Rectal smooth muscle tissue (tissue), 1 donor: ENCODE measurements at regions not wholly inside any gene's neighbourhood (a gene's known extent, or its start where the extent isn't known, plus 50 kb on each side); places are given as distances from the start of the nearest gene placed in this dataset.

Experiments used
- H3K27ac ChIP-seq: one replicate; pipeline ENCODE4 v1.7.0; 2013; ENCODE audit warnings: low read depth, low read length, inconsistent platforms
- H3K27me3 ChIP-seq: one replicate; pipeline ENCODE4 v1.7.0; 2013; ENCODE audit warnings: low read length; ENCODE audit not compliant: control insufficient read depth, insufficient read depth
- H3K36me3 ChIP-seq: one replicate; pipeline ENCODE4 v1.7.0; 2013; ENCODE audit warnings: low read length; ENCODE audit not compliant: control insufficient read depth, insufficient read depth
- H3K4me1 ChIP-seq: one replicate; pipeline ENCODE4 v1.7.0; 2013; ENCODE audit warnings: low read length; ENCODE audit not compliant: control insufficient read depth, insufficient read depth
- H3K4me3 ChIP-seq: one replicate; pipeline ENCODE4 v1.7.0; 2013; ENCODE audit warnings: low read length
- H3K9ac ChIP-seq: one replicate; pipeline ENCODE4 v1.7.0; 2013; ENCODE audit warnings: low read length

DNA sequence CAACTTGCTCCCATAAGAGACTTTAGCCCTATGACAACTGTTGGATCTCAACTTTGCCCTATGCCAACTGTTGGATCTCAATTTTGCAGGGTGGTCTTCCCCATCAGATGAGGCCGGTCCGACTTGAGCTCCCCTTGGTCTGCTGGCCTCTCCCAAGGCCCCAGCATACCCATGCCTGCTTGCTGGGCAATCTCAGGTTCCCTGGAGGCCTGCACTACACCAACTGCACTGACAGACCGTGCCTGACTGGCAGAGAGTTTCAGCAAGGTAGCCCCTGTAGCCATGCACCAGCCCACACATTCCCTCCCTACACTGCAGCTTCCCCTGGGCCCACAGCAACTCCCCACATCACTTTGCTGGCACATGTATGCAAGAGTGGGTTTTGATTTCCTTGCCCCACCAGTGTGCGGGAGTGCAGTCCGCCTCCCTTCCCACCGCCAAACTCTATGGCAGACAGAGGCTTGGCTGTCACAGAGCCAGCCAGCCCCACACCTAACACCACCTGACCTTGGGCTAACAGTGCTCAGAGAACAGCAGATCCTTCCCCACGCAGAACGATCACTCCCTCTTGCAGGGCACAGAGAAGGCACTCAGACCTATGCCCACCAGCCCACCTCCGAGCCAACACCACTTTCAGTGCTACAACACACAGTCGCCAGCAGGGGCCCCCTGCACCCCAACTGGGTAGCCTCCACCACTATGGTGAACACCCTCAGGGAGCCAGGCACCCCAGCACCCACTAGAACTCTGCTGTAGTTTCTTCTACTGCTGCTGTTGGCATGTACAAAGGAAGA lies 279.9 kb upstream of the COX7C start:
- no peaks in the 10 kb centered on the region for H3K4me1 ChIP-seq
- no peak overlapping the region for H3K4me3 ChIP-seq

GRCh38 chr5:86354664-86355063 lies 263.1 kb upstream of the COX7C start:
- Histone ChIP-seq H3K4me3 (no peak overlapping the region), H3K36me3 (no peaks in the 10 kb centered on the region), H3K27ac (no peak overlapping the region), H3K27me3 (no peaks in the 10 kb centered on the region), H3K9ac (no peak overlapping the region), H3K4me1 (no peaks in the 10 kb centered on the region)

More for the DNA sequence above, 279.9 kb upstream of the COX7C start:
- H3K27me3 ChIP-seq, result no peaks in the 10 kb centered on the region
- H3K36me3 ChIP-seq, result no peaks in the 10 kb centered on the region
- H3K27ac ChIP-seq, result no peak overlapping the region
- no peak overlapping the region for H3K9ac ChIP-seq

- Histone ChIP-seq H3K27me3 (no peaks in the 10 kb centered on the region), H3K27ac (no peak overlapping the region), H3K4me3 (no peak overlapping the region), H3K9ac (no peak overlapping the region), H3K36me3 (no peaks in the 10 kb centered on the region), H3K4me1 (no peaks in the 10 kb centered on the region)
These were observed 256.9 kb upstream of the COX7C start for GRCh38 chr5:86360801-86361200.

GRCh38 chr5:86371061-86371460 lies 246.7 kb upstream of the COX7C start:
- H3K36me3 ChIP-seq, result no peaks in the 10 kb centered on the region
- no peak overlapping the region for H3K27ac ChIP-seq
- no peak overlapping the region for H3K9ac ChIP-seq
- H3K27me3 ChIP-seq, result no peaks in the 10 kb centered on the region
- H3K4me1 ChIP-seq, result no peaks in the 10 kb centered on the region
- no peak overlapping the region for H3K4me3 ChIP-seq

GRCh38 chr5:86374611-86375010 lies 243.1 kb upstream of the COX7C start:
- no peaks in the 10 kb centered on the region for H3K27me3 ChIP-seq
- H3K27ac ChIP-seq, result no peak overlapping the region
- H3K4me3 ChIP-seq, result no peak overlapping the region
- no peaks in the 10 kb centered on the region for H3K36me3 ChIP-seq
- H3K9ac ChIP-seq, result no peak overlapping the region
- no peaks in the 10 kb centered on the region for H3K4me1 ChIP-seq

DNA sequence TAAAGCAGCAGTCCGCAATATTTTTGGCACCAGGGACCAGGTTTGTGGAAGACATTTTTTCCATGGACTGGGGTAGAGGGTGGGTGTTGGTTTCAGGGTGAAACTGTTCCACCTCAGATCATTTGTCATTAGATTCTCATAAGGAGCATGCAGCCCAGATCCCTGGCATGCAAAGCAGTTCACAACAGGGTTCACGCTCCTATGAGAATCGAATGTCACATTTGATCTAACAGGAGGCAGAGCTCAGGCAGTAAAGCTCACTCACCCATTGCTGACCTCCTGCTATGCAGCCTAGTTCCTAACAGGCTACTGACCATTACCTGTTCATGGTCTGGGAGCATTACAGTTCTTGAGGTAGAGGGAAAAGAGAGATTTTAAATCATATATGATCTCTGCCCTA lies 241.5 kb upstream of the COX7C start:
- Histone ChIP-seq H3K4me1 (no peaks in the 10 kb centered on the region), H3K36me3 (no peaks in the 10 kb centered on the region), H3K4me3 (no peak overlapping the region), H3K9ac (no peak overlapping the region), H3K27ac (no peak overlapping the region), H3K27me3 (no peaks in the 10 kb centered on the region)

DNA sequence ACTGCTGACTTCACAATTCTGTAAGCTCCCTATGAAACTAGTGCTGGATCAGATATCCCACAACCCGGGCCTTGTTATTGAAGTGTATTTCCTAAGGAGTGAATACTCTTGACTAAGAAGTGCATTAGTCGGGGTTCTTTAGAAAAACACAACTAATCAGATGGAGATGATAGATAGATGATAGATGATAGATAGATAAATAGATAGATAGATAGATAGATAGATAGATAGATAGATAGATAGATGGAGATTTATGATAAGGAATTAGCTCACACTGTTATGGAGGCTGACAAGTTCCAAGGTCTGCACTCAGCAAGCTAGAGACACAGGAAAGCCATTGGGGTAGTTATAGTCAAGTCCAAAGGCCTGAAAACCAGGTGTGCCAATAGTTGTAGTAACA lies 214.6 kb upstream of the COX7C start:
- H3K9ac ChIP-seq, result no peak overlapping the region
- no peaks in the 10 kb centered on the region for H3K36me3 ChIP-seq
- H3K27ac ChIP-seq, result no peak overlapping the region
- H3K4me3 ChIP-seq, result no peak overlapping the region
- H3K27me3 ChIP-seq, result no peaks in the 10 kb centered on the region
- no peaks in the 10 kb centered on the region for H3K4me1 ChIP-seq

- Histone ChIP-seq H3K4me1 (no peaks in the 10 kb centered on the region), H3K27me3 (no peaks in the 10 kb centered on the region), H3K27ac (no peak overlapping the region), H3K9ac (no peak overlapping the region), H3K4me3 (no peak overlapping the region), H3K36me3 (no peaks in the 10 kb centered on the region)
These were observed 213.5 kb upstream of the COX7C start for GRCh38 chr5:86404256-86404655.

DNA sequence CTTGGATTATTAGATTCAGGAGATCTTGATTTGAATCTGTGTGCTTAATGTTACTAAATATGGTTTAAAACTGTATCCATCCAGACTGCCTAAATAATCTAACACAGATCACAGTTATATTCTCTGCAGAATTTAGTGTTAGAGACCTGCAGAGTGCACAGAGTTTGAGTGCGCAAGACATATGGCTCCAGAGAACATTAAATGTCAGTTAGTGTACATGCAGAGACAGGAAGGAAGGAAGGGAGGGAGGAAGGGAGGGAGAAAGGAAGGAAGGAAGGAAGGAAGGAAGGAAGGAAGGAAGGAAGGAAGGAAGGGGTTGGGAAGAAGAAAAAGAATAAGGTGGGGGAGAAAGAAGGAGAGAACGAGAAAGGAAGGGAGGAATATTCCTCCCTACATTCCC lies 210.0 kb upstream of the COX7C start:
- no peaks in the 10 kb centered on the region for H3K4me1 ChIP-seq
- no peak overlapping the region for H3K4me3 ChIP-seq
- H3K36me3 ChIP-seq, result no peaks in the 10 kb centered on the region
- no peak overlapping the region for H3K9ac ChIP-seq
- H3K27me3 ChIP-seq, result no peaks in the 10 kb centered on the region
- H3K27ac ChIP-seq, result no peak overlapping the region

- H3K27ac ChIP-seq, result no peak overlapping the region
- no peaks in the 10 kb centered on the region for H3K4me1 ChIP-seq
- H3K36me3 ChIP-seq, result no peaks in the 10 kb centered on the region
- H3K9ac ChIP-seq, result no peak overlapping the region
- no peak overlapping the region for H3K4me3 ChIP-seq
- H3K27me3 ChIP-seq, result no peaks in the 10 kb centered on the region
These were observed 206.1 kb upstream of the COX7C start for GRCh38 chr5:86411596-86411995.

DNA sequence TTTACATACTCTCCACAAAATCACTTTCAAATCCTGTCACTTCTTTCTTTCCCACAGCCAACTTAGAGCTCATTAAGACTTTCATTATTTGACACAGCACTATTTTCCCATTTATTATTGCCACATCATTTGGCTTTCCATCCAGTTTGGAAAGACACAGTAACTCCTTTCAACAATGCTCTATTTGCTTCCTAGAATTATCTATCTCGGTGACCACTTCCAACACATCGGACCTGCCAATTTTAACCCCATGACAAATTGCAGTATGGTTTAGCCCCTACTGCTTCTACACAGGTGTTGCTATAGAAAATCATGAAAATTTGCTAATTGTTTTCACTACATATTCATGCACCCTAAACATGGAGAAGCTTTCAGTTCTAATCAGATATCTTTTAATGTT lies 190.6 kb upstream of the COX7C start:
- no peak overlapping the region for H3K27ac ChIP-seq
- H3K9ac ChIP-seq, result no peak overlapping the region
- no peaks in the 10 kb centered on the region for H3K36me3 ChIP-seq
- H3K4me3 ChIP-seq, result no peak overlapping the region
- H3K27me3 ChIP-seq, result no peaks in the 10 kb centered on the region
- no peaks in the 10 kb centered on the region for H3K4me1 ChIP-seq

GRCh38 chr5:86439593-86440110 lies 178.1 kb upstream of the COX7C start:
- H3K36me3 ChIP-seq, result no peaks in the 10 kb centered on the region
- H3K4me1 ChIP-seq, result no peaks in the 10 kb centered on the region
- H3K4me3 ChIP-seq, result no peak overlapping the region
- H3K27me3 ChIP-seq, result no peaks in the 10 kb centered on the region
- no peak overlapping the region for H3K9ac ChIP-seq
- H3K27ac ChIP-seq, result no peak overlapping the region
